ENCODE measurements at regions not wholly inside any gene's neighbourhood (a gene's known extent, or its start where the extent isn't known, plus 50 kb on each side); places are given as distances from the start of the nearest gene placed in this dataset.

GRCh38 chr14:105889666-105890473 is 363.5 kb downstream of the TMEM121 start:
- peaks cover 88% of the 10 kb centered on the region for H3K9me3 Mint-ChIP-seq
- no peak overlapping the region for H3K4me3 ChIP-seq
- H3K27ac Mint-ChIP-seq, result no peak overlapping the region
- H3K4me3 Mint-ChIP-seq, result no peak overlapping the region
- H3F3A ChIP-seq (replicated peaks; ENCODE audit: low read depth), result no peaks in the 10 kb centered on the region
- no peak overlapping the region for H3K27ac ChIP-seq (ENCODE audit: low read depth)
- no peaks in the 10 kb centered on the region for H3K9me2 ChIP-seq (ENCODE audit: insufficient read depth)
- H2AFZ ChIP-seq, result no peak overlapping the region
- H3K4me1 Mint-ChIP-seq, result no peaks in the 10 kb centered on the region
- H4K20me1 ChIP-seq (replicated peaks; ENCODE audit: insufficient read depth), result no peaks in the 10 kb centered on the region
- H3K36me3 ChIP-seq (ENCODE audit: insufficient read depth), result no peaks in the 10 kb centered on the region
- no peak overlapping the region for H3K4me2 ChIP-seq
- ATAC-seq (no peak), DNase-seq (ENCODE audit: low spot score) (no peak)
- H3K36me3 Mint-ChIP-seq (ENCODE audit: low read depth), result peaks cover 29% of the 10 kb centered on the region
- H3K27me3 Mint-ChIP-seq (ENCODE audit: insufficient read depth, low read depth, poor library complexity), result peaks cover 4% of the 10 kb centered on the region
- H3K4me1 ChIP-seq (ENCODE audit: insufficient read depth), result no peaks in the 10 kb centered on the region
- H3K79me2 ChIP-seq (replicated peaks; ENCODE audit: insufficient read depth), result no peaks in the 10 kb centered on the region
- no peaks in the 10 kb centered on the region for H3K27me3 ChIP-seq (ENCODE audit: insufficient read depth)
- TF ChIP-seq ZNF114 (CRISPR knock-in tag; IDR thresholded peaks at IDR 0.05) (no peak), ETS1 (IDR thresholded peaks at IDR 0.05) (no peak), POLR2AphosphoS5 (IDR thresholded peaks at IDR 0.05; ENCODE audit: low read depth) (no peak), JUNB (IDR thresholded peaks at IDR 0.05; ENCODE audit: unreplicated experiment) (no peak), REST (IDR thresholded peaks at IDR 0.05; ENCODE audit: unreplicated experiment) (no peak), ZNF331 (CRISPR knock-in tag; IDR thresholded peaks at IDR 0.05; ENCODE audit: low read depth) (no peak), ZNF462 (CRISPR knock-in tag; IDR thresholded peaks at IDR 0.05) (no peak), STAT1 (IDR thresholded peaks at IDR 0.05; ENCODE audit: unreplicated experiment) (no peak), EZH2 (IDR thresholded peaks at IDR 0.05; ENCODE audit: low read depth, unreplicated experiment) (no peak), EZH2phosphoT487 (IDR thresholded peaks at IDR 0.05; ENCODE audit: unreplicated experiment) (no peak), CREB1 (CRISPR knock-in tag; IDR thresholded peaks at IDR 0.05; ENCODE audit: low read depth) (no peak), NANOG (IDR thresholded peaks at IDR 0.05; ENCODE audit: borderline replicate concordance) (no peak)
- TF ChIP-seq, protein P1, sequence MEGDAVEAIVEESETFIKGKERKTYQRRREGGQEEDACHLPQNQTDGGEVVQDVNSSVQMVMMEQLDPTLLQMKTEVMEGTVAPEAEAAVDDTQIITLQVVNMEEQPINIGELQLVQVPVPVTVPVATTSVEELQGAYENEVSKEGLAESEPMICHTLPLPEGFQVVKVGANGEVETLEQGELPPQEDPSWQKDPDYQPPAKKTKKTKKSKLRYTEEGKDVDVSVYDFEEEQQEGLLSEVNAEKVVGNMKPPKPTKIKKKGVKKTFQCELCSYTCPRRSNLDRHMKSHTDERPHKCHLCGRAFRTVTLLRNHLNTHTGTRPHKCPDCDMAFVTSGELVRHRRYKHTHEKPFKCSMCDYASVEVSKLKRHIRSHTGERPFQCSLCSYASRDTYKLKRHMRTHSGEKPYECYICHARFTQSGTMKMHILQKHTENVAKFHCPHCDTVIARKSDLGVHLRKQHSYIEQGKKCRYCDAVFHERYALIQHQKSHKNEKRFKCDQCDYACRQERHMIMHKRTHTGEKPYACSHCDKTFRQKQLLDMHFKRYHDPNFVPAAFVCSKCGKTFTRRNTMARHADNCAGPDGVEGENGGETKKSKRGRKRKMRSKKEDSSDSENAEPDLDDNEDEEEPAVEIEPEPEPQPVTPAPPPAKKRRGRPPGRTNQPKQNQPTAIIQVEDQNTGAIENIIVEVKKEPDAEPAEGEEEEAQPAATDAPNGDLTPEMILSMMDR (conservative IDR thresholded peaks at IDR 0.05; ENCODE audit: low read depth in 2 of 2), result no peak
